ENCODE measurements at regions not wholly inside any gene's neighbourhood (a gene's known extent, or its start where the extent isn't known, plus 50 kb on each side); places are given as distances from the start of the nearest gene placed in this dataset.

GRCh38 chr13:87361216-87361615 is 310.0 kb upstream of the SLITRK5 start:
- no peak for TF ChIP-seq POLR2AphosphoS5 (IDR thresholded peaks at IDR 0.05)
- TF ChIP-seq POLR2A (IDR thresholded peaks at IDR 0.05): no peak
